ENCODE measurements at regions not wholly inside any gene's neighbourhood (a gene's known extent, or its start where the extent isn't known, plus 50 kb on each side); places are given as distances from the start of the nearest gene placed in this dataset.

DNA sequence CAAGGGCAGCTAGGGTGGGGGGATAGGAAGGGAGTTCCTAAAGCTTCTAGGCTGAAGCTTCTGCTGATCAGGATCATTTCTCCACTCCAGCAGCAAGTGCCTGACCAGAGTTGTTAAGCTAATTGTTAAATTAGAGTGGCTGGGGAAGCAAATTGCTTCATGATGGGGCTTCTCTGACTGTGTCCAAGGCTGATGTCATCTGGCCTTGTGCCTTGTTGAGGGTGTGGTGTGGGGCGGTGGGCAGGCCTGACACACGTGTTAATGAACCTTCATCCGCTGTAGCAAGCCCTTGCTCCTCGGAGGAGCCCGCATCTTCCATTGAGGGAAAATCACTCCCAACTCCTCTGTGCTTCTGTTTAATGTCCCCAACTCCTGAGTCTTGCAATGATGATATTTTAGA lies 84.3 kb upstream of the ROPN1 start:
- Histone ChIP-seq H3K4me3 (ENCODE audit: low read length, poor library complexity, severe bottlenecking) (no peak overlapping the region), H3K4me1 (ENCODE audit: insufficient read depth, low read length, poor library complexity, severe bottlenecking) (peaks cover 11% of the 10 kb centered on the region), H3K36me3 (ENCODE audit: insufficient read depth, low read length) (no peaks in the 10 kb centered on the region), H3K9me2 (replicated peaks; ENCODE audit: low read depth, low read length) (no peaks in the 10 kb centered on the region), H2AFZ (ENCODE audit: low read length) (no peak overlapping the region), H3K9ac (ENCODE audit: low read depth, low read length, poor library complexity, severe bottlenecking) (no peak overlapping the region), H3K4me2 (ENCODE audit: low read depth, low read length, poor library complexity, severe bottlenecking) (no peak overlapping the region), H3K79me2 (ENCODE audit: insufficient read depth, low read length) (no peaks in the 10 kb centered on the region), H3K9me3 (ENCODE audit: insufficient read depth, low read depth, low read length) (no peaks in the 10 kb centered on the region), H3F3A (ENCODE audit: low read depth) (no peaks in the 10 kb centered on the region), H4K20me1 (ENCODE audit: insufficient read depth, low read length, poor library complexity, severe bottlenecking) (no peaks in the 10 kb centered on the region), H3K27me3 (ENCODE audit: insufficient read depth, low read length, poor library complexity, severe bottlenecking) (no peaks in the 10 kb centered on the region)
- TF ChIP-seq, protein P1, sequence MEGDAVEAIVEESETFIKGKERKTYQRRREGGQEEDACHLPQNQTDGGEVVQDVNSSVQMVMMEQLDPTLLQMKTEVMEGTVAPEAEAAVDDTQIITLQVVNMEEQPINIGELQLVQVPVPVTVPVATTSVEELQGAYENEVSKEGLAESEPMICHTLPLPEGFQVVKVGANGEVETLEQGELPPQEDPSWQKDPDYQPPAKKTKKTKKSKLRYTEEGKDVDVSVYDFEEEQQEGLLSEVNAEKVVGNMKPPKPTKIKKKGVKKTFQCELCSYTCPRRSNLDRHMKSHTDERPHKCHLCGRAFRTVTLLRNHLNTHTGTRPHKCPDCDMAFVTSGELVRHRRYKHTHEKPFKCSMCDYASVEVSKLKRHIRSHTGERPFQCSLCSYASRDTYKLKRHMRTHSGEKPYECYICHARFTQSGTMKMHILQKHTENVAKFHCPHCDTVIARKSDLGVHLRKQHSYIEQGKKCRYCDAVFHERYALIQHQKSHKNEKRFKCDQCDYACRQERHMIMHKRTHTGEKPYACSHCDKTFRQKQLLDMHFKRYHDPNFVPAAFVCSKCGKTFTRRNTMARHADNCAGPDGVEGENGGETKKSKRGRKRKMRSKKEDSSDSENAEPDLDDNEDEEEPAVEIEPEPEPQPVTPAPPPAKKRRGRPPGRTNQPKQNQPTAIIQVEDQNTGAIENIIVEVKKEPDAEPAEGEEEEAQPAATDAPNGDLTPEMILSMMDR (conservative IDR thresholded peaks at IDR 0.05; ENCODE audit: low read length): no peak
- TF ChIP-seq EZH2phosphoT487 (IDR thresholded peaks at IDR 0.05; ENCODE audit: borderline replicate concordance): no peak

DNA sequence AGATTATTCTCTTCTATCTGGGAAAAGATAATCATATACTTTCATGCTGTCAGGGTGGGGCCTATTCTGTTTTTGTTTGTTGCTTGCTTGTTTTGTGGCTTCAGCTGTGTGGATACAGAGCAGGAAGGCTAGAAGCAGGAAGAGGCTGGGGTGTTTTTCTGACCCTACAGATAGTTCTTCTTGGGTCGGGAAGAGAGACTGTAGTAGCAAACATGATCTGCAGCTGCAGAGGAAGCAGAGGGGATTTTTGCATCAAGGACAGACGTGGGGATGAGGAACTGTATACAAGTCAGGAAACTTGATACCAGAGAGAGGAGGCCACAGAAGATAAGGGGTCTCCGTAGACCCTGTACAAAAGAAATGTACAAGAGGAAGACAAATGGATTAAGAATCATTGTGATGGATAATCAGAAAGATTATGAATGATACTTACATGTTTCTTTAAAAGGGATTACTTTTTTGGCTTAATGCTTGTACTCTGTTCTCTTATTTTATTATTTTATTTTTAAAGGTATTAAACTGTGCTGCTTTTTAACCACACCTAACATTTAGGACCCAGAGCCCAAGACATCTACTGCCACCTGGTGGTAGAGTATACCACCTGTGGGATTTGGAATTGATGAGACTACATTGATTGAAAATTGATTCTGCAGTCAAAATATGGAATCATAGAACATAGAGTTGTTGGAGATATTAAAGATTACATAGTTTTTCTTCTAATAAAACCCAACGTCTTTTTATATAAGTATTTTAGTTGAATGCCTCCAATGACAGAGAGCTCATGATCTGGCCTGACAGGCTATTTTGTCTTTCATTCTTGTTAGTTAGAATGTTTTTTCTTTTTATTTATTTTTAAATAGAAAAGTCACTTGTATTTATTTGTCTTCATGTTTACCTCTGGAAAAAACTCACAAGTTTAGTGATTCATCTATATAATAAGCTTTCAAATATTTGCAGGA lies 87.3 kb upstream of the ROPN1 start:
- Histone ChIP-seq H3K9me3 (ENCODE audit: insufficient read depth, low read depth, low read length) (no peaks in the 10 kb centered on the region), H3K79me2 (ENCODE audit: insufficient read depth, low read length) (no peaks in the 10 kb centered on the region), H3F3A (ENCODE audit: low read depth) (no peaks in the 10 kb centered on the region), H3K27me3 (ENCODE audit: insufficient read depth, low read length, poor library complexity, severe bottlenecking) (no peaks in the 10 kb centered on the region), H4K20me1 (ENCODE audit: insufficient read depth, low read length, poor library complexity, severe bottlenecking) (no peaks in the 10 kb centered on the region), H3K36me3 (ENCODE audit: insufficient read depth, low read length) (no peaks in the 10 kb centered on the region), H3K9ac (ENCODE audit: low read depth, low read length, poor library complexity, severe bottlenecking) (no peak overlapping the region), H3K9me2 (replicated peaks; ENCODE audit: low read depth, low read length) (no peaks in the 10 kb centered on the region), H3K4me3 (ENCODE audit: low read length, poor library complexity, severe bottlenecking) (no peak overlapping the region), H2AFZ (ENCODE audit: low read length) (no peak overlapping the region), H3K4me1 (ENCODE audit: insufficient read depth, low read length, poor library complexity, severe bottlenecking) (peaks cover 12% of the 10 kb centered on the region), H3K4me2 (ENCODE audit: low read depth, low read length, poor library complexity, severe bottlenecking) (no peak overlapping the region)
- TF ChIP-seq, protein P1 (conservative IDR thresholded peaks at IDR 0.05; ENCODE audit: low read length): peak; percentile 77
- TF ChIP-seq EZH2phosphoT487 (IDR thresholded peaks at IDR 0.05; ENCODE audit: borderline replicate concordance): no peak

DNA sequence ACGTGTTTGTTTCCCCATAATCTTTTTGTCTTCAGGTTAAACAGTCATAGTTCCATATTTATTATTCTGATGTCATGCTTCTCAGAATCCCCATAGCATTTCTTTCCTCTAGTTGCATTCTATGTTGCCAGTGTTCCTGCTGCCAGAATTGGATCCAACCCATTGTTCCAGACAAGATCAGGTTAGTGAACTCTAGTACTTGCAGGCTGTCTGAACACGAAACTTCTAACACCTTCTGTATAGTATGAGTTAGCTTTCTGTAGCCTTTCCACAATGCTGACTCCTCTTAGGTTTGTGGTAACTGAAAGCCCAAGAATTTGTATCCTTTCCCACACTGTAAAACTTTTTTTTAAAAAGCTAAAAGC lies 88.0 kb upstream of the ROPN1 start:
- Histone ChIP-seq H3K9ac (ENCODE audit: low read depth, low read length, poor library complexity, severe bottlenecking) (no peak overlapping the region), H3K4me2 (ENCODE audit: low read depth, low read length, poor library complexity, severe bottlenecking) (no peak overlapping the region), H2AFZ (ENCODE audit: low read length) (no peak overlapping the region), H4K20me1 (ENCODE audit: insufficient read depth, low read length, poor library complexity, severe bottlenecking) (no peaks in the 10 kb centered on the region), H3K9me2 (replicated peaks; ENCODE audit: low read depth, low read length) (no peaks in the 10 kb centered on the region), H3K9me3 (ENCODE audit: insufficient read depth, low read depth, low read length) (no peaks in the 10 kb centered on the region), H3F3A (ENCODE audit: low read depth) (no peaks in the 10 kb centered on the region), H3K79me2 (ENCODE audit: insufficient read depth, low read length) (no peaks in the 10 kb centered on the region), H3K4me3 (ENCODE audit: low read length, poor library complexity, severe bottlenecking) (no peak overlapping the region), H3K36me3 (ENCODE audit: insufficient read depth, low read length) (no peaks in the 10 kb centered on the region), H3K27me3 (ENCODE audit: insufficient read depth, low read length, poor library complexity, severe bottlenecking) (no peaks in the 10 kb centered on the region), H3K4me1 (ENCODE audit: insufficient read depth, low read length, poor library complexity, severe bottlenecking) (peaks cover 18% of the 10 kb centered on the region)
- no peak for TF ChIP-seq EZH2phosphoT487 (IDR thresholded peaks at IDR 0.05; ENCODE audit: borderline replicate concordance)
- TF ChIP-seq, protein P1 (conservative IDR thresholded peaks at IDR 0.05; ENCODE audit: low read length): no peak

Data from Loucy (cell line).